NK-92 treated with Interleukin-12 subunit alpha and Interleukin-12 subunit beta, amount 100 ng/mL, for 24 hours (cell line): ENCODE measurements at regions not wholly inside any gene's neighbourhood (a gene's known extent, or its start where the extent isn't known, plus 50 kb on each side); places are given as distances from the start of the nearest gene placed in this dataset.

ENCODE experiments used
- DNase-seq: peaks from one replicate; lab custom pipeline; 2025; lab: John Stamatoyannopoulos, UW

- DNase-seq: no peak
These were observed 59.4 kb upstream of the ASIC2 start for GRCh38 chr17:33352526-33352925.

GRCh38 chr17:33356266-33356665 lies 63.2 kb upstream of the ASIC2 start:
- no peak for DNase-seq

DNA sequence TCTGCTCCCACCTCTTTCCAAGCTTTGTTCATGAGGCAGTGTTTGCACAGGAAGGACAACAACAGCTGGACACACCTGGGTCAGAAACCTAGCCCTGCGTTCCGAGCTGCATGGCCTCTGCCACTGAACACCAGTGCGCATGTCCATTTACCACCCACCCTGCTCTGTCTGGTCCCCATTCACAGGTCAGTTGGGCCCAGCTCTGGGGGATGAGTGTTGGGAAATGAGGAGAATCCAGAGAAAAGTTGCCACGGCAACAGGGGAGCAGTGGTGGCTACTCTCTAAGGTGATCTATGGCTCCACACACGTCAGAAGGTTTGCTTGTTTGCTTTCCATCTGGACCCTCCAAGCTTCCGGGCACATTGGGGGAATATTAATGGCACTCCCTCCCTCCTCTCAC lies 70.4 kb upstream of the ASIC2 start:
- no peak for DNase-seq

DNA sequence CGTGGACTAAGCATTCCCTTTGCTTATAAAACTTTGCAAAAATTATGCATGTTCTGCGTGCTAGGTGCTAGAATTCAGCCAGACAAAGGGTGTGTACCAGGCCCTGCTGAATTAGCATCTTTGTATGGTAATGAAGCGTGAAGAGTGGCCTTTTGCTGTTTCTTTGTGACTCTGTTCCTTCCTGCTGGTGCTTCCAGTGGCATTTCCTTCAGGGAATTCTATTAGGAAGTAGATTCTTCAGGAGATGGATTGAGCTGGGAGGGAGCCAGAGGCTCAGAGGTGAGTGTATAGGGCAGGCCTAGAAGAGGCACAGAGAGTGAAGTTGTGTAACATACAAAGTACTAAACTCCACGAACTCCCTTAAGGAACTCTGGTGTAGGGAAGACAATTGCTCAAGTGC lies 73.9 kb upstream of the ASIC2 start:
- DNase-seq: no peak

- no peak for DNase-seq
These were observed 76.1 kb upstream of the ASIC2 start for GRCh38 chr17:33369149-33369548.

- DNase-seq: no peak
These were observed 76.8 kb upstream of the ASIC2 start for GRCh38 chr17:33369876-33370275.

- DNase-seq: no peak
These were observed 77.3 kb upstream of the ASIC2 start for GRCh38 chr17:33370401-33370800.

DNA sequence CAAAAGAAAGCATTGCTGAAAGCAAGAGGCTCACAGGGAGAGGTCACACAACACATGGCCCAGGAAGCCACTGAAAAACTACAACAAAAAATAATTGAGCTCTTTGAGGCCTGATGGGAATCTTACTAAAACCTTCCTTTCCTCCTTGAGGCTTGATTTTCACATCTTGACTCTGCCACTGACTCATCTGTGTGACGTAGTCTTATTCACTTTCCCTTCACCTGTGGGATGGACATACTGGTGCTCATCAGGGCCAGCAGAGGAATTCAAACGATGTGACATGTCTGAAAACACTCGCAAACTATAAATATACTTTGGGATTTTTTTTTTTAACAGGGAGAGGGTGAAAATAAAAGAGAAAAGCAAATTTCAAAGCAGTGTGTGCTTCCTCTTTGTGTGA lies 78.3 kb upstream of the ASIC2 start:
- DNase-seq: no peak

GRCh38 chr17:33373273-33373672 lies 80.2 kb upstream of the ASIC2 start:
- DNase-seq: no peak

DNA sequence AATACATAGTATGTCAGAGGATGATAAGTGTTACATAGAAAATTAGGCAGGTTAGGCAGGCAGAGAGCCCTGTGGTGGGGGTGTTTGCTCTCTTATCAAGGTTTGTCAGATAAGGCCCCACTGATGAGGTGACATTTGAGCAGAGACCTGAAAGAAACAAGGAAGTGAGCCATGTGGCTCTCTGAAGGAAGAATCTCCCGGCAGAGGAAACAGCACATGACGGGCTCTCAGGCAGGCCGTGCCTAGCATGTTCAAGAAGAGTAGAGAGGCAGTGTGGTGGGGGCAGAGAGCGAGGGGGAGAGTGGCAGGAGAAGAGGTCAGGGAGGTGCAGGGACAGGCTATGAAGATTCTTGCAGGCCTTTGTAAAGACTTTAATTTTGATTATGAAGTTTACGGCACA lies 82.0 kb upstream of the ASIC2 start:
- no peak for DNase-seq

DNA sequence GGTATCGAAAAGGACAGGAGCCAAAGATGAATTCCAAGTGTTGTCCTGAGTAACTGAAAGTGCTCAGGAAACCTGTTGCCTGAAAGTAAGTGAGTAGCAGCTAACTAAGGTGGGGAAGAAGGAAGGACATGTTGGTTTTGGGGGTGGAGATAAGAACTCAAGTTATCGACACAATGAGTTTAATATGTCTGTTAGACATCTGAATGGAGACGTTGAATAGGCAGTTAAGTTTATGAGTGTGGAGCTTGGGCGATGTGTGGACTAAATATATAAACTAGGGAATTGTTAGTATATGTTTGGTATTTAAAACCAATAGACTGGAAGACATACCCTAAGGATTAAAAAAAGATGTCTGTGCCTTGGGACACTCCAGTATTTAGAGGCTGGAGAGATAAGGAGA lies 82.7 kb upstream of the ASIC2 start:
- no peak for DNase-seq

DNA sequence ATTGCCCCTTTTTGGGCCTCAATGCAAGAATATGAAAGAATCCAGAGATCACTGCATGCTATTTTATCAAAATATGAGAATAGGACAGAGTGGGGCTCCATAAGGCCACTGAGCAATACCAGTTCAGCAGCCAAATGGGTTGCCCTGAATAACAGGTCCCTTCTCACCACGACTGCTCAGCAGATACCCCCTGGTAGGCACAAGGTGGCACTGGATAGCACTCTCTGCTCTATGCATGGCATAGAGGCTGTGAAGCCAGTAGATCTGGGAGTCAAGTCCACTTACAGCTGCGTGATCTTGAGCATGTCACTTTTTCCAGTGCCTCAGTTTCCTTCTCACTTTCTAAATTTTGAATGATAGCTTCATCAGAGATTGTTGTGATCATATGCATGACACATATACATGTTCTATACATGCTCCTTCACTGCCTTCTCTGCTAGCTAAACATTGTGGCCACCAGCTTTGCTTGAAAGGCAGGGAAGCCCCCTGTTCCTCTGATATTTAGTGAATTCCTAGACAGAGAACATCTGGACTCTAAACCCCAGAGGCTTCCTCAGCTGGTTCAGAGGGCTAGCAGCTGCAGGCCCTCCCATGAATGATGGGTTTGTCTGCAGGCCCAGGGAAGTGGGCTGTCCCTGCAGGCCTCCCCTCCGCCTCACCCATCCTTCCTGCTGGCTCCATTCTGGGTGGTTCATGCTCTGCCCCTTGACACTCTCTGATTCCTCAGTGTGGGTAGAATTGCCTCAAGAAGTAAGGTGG lies 84.9 kb upstream of the ASIC2 start:
- no peak for DNase-seq

DNA sequence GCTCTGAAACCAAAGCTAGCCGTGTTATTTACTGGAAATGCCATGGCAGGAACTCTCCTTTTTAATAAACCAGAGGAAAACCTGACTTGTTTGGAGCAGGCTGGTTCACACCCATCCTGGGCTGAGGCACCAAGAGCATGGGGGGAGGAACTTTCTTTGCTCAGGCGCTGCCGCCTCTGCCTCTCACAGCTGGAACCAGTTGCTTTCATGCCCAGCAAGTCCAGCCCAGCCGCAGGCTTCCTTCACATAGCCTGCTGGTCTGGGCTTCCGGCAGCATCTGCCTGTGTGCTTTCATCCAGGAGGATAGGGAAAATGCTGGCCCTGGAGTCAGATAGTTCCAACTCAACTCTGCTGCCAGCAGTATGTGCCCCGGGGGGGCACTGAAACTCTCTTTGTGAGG lies 88.1 kb upstream of the ASIC2 start:
- DNase-seq: no peak

- no peak for DNase-seq
These were observed 90.5 kb upstream of the ASIC2 start for GRCh38 chr17:33383488-33384023.

GRCh38 chr17:33385133-33385532 lies 92.0 kb upstream of the ASIC2 start:
- no peak for DNase-seq

- DNase-seq: no peak
These were observed 92.6 kb upstream of the ASIC2 start for GRCh38 chr17:33385713-33386112.

GRCh38 chr17:33387406-33387805 lies 94.3 kb upstream of the ASIC2 start:
- DNase-seq: no peak

GRCh38 chr17:33389504-33390135 lies 96.5 kb upstream of the ASIC2 start:
- DNase-seq: no peak

DNA sequence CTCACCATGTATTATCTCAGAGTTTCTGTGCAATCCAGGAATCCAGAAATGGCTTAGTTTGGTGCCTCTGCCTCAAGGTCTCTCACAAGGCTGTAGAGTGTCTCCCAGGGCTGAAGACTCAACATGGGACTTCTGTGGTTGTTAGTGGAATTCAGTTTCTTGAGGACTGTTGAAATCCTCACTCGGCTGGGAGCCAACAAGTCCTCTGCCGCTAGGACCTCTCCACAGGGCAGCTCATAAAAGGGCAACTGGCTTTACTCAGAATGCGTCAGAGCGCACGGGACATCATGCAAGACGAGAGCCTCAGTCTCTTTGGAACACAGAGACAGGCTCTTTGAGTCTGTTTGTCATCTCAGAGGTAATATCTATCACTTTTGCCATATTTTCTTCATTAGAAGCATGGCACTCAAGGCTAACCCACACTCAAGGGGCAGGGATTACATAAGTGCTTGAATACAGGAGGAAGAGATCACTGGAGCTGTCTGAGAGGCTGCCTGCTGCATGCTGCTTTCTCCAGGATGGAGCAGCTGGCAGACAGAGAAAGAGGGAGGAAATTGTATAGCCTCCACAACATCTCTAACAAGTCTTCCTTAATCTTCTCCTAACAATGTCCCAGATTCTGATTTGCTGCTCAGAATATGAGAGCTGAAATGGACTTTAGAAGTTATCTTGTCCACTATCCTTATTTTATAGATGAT lies 97.5 kb upstream of the ASIC2 start:
- DNase-seq: no peak

DNA sequence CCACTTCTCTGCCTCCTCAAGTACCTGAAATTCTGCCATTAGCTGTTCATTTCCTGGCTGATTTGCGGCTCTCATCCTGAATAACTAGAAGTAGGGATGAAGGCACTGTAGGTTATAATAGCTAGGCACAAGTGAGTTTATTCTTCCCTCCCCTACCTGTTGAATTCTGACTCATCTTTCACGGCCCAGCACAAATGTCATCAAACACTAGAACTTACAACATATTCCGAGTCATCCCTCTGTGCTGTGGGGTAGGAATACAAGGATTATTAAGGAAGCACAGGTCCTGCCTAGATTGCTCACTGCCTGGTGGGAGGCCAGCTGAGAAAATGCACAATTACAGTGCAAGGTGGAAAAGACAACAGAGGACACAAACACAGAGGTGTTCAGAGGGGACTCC lies 103.7 kb upstream of the ASIC2 start:
- DNase-seq: no peak

- no peak for DNase-seq
These were observed 105.3 kb upstream of the ASIC2 start for GRCh38 chr17:33398386-33398785.

- no peak for DNase-seq
These were observed 108.2 kb upstream of the ASIC2 start for GRCh38 chr17:33401249-33401648.

- no peak for DNase-seq
These were observed 110.1 kb upstream of the ASIC2 start for GRCh38 chr17:33403194-33403593.
